NOMO-1 treated with DMSO at 0.1 percent for 48 hours (cell line): ENCODE measurements at regions not wholly inside any gene's neighbourhood (a gene's known extent, or its start where the extent isn't known, plus 50 kb on each side); places are given as distances from the start of the nearest gene placed in this dataset.
"Not testable (repeated sequence)": the region's sequence is repeated elsewhere in the genome, so short reads cannot be mapped to it uniquely, and the experiment has no call there.

Source experiments
- DNase-seq: peaks from one replicate; lab custom pipeline; 2025; ENCODE audit not compliant: unreplicated experiment; lab: John Stamatoyannopoulos, UW

GRCh38 chr21:36591326-36591970 is 107.5 kb upstream of the SIM2 start:
- no peak for DNase-seq

- no peak for DNase-seq
These were observed 102.7 kb upstream of the SIM2 start for GRCh38 chr21:36596174-36596573.

GRCh38 chr21:36601362-36601761 is 97.6 kb upstream of the SIM2 start:
- DNase-seq: no peak

GRCh38 chr21:36602735-36603134 is 96.2 kb upstream of the SIM2 start:
- DNase-seq: no peak

- DNase-seq: no peak
These were observed 95.7 kb upstream of the SIM2 start for GRCh38 chr21:36603221-36603620.

- DNase-seq: no peak
These were observed 93.5 kb upstream of the SIM2 start for GRCh38 chr21:36605426-36605825.

- DNase-seq: no peak
These were observed 92.5 kb upstream of the SIM2 start for GRCh38 chr21:36606287-36606982.

GRCh38 chr21:36606983-36607325 is 92.0 kb upstream of the SIM2 start:
- no peak for DNase-seq

GRCh38 chr21:36608041-36608896 is 90.6 kb upstream of the SIM2 start:
- DNase-seq: no peak

- no peak for DNase-seq
These were observed 90.1 kb upstream of the SIM2 start for GRCh38 chr21:36608897-36609225.

GRCh38 chr21:36609654-36610053 is 89.3 kb upstream of the SIM2 start:
- no peak for DNase-seq

- no peak for DNase-seq
These were observed 88.7 kb upstream of the SIM2 start for GRCh38 chr21:36610201-36610600.

- DNase-seq: no peak
These were observed 88.0 kb upstream of the SIM2 start for GRCh38 chr21:36610935-36611334.

- no peak for DNase-seq
These were observed 87.5 kb upstream of the SIM2 start for GRCh38 chr21:36611379-36611778.

- DNase-seq: no peak
These were observed 85.9 kb upstream of the SIM2 start for GRCh38 chr21:36613059-36613458.

GRCh38 chr21:36613554-36613953 is 85.4 kb upstream of the SIM2 start:
- DNase-seq: no peak

- no peak for DNase-seq
These were observed 83.5 kb upstream of the SIM2 start for GRCh38 chr21:36615274-36615964.

GRCh38 chr21:36616773-36617172 is 82.1 kb upstream of the SIM2 start:
- not testable (repeated sequence) for DNase-seq

GRCh38 chr21:36621794-36622193 is 77.1 kb upstream of the SIM2 start:
- not testable (repeated sequence) for DNase-seq

- DNase-seq: no peak
These were observed 74.8 kb upstream of the SIM2 start for GRCh38 chr21:36624105-36624504.

- no peak for DNase-seq
These were observed 72.1 kb upstream of the SIM2 start for GRCh38 chr21:36626791-36627190.

- no peak for DNase-seq
These were observed 71.7 kb upstream of the SIM2 start for GRCh38 chr21:36627242-36627641.
